ENCODE measurements at regions not wholly inside any gene's neighbourhood (a gene's known extent, or its start where the extent isn't known, plus 50 kb on each side); places are given as distances from the start of the nearest gene placed in this dataset.

- TF ChIP-seq CTCF (IDR thresholded peaks at IDR 0.05; ENCODE audit: poor library complexity) (no peak), EZH2phosphoT487 (IDR thresholded peaks at IDR 0.05; ENCODE audit: low read depth, severe bottlenecking, unreplicated experiment) (no peak), EZH2 (IDR thresholded peaks at IDR 0.05; ENCODE audit: borderline replicate concordance) (no peak)
Observed at GRCh38 chr14:66315548-66315947, 170.6 kb upstream of the CCDC196 start.

Data from hepatocyte (in vitro differentiated cells).